SK-N-SH (cell line): ENCODE measurements at regions not wholly inside any gene's neighbourhood (a gene's known extent, or its start where the extent isn't known, plus 50 kb on each side); places are given as distances from the start of the nearest gene placed in this dataset.

Experiments
- CTCF ChIA-PET: fragments of 300-600, 350-600 bp; formaldehyde crosslinking; extraction: SDS; loops from one replicate; lab custom pipeline; 2021; lab: Yijun Ruan, JAX
- POLR2A ChIA-PET: fragments of 350-600 bp; sonication (Branson Sonifier 250); formaldehyde crosslinking; extraction: SDS; loops from one replicate; lab custom pipeline; 2020; ENCODE audit warnings: antibody characterized with exemption, inconsistent platforms; lab: Yijun Ruan, JAX
- DNase-seq: peaks from one replicate; pipeline ENCODE4 v3.0.0; 2012
- H2AFZ ChIP-seq: fragments of 200-600 bp; sonication (generic); 2 replicates; pipeline ENCODE4 v1.8.1; 2016; ENCODE audit warnings: antibody characterized with exemption, mild to moderate bottlenecking, low read depth
- H3F3A ChIP-seq: fragments of 200-600 bp; sonication (generic); replicated peaks from 2 replicates; pipeline ENCODE3; 2016; ENCODE audit warnings: antibody characterized with exemption, mild to moderate bottlenecking; ENCODE audit not compliant: insufficient read depth
- H3K27ac ChIP-seq, 2 experiments: fragments of 200-500 bp in 1 of 2; fragments of 200-600 bp in 1 of 2; sonication (Bioruptor generic) in 1 of 2; sonication (generic), shearing (Covaris generic) in 1 of 2; 2 replicates each; pipeline versions ENCODE4 v1.5.1 to v1.6.1; 2014 to 2016; ENCODE audit warnings: low read depth in 2 of 2, inconsistent platforms in 1 of 2, low read length in 1 of 2, mild to moderate bottlenecking in 1 of 2, mixed read lengths in 1 of 2
- H3K27me3 ChIP-seq: fragments of 200-600 bp; sonication (generic), shearing (Covaris generic); 2 replicates; pipeline ENCODE4 v1.6.1; 2016; ENCODE audit warnings: mixed run types; ENCODE audit not compliant: insufficient read depth
- H3K36me3 ChIP-seq, 2 experiments: fragments of 200-500 bp in 1 of 2; fragments of 200-600 bp in 1 of 2; sonication (Bioruptor generic) in 1 of 2; sonication (generic) in 1 of 2; replicated peaks in 1 of 2; 2 replicates each; pipeline versions ENCODE3 to v1.5.1; 2014 to 2016; ENCODE audit warnings: low read length in 1 of 2, mild to moderate bottlenecking in 1 of 2; ENCODE audit not compliant: insufficient read depth in 2 of 2, control insufficient read depth in 1 of 2
- H3K4me1 ChIP-seq, 2 experiments: fragments of 200-500 bp in 1 of 2; fragments of 200-600 bp in 1 of 2; sonication (Bioruptor generic) in 1 of 2; sonication (generic), shearing (Covaris generic) in 1 of 2; 2 replicates each; pipeline versions ENCODE4 v1.5.1 to v1.6.1; 2014 to 2016; ENCODE audit warnings: low read depth in 1 of 2, low read length in 1 of 2, mixed run types in 1 of 2; ENCODE audit not compliant: insufficient read depth in 2 of 2, control insufficient read depth in 1 of 2
- H3K4me2 ChIP-seq: fragments of 200-600 bp; sonication (generic), shearing (Covaris generic); 2 replicates; pipeline ENCODE4 v1.6.1; 2017; ENCODE audit warnings: mixed run types
- H3K4me3 ChIP-seq, 2 experiments: fragments of 200-500 bp in 1 of 2; fragments of 200-600 bp in 1 of 2; sonication (Bioruptor generic) in 1 of 2; sonication (generic), shearing (Covaris generic) in 1 of 2; 2 replicates each; pipeline versions ENCODE4 v1.5.1 to v1.8.1; 2014 to 2016; ENCODE audit warnings: low read depth in 2 of 2, inconsistent platforms in 1 of 2, low read length in 1 of 2, mild to moderate bottlenecking in 1 of 2, mixed read lengths in 1 of 2, moderate library complexity in 1 of 2
- H3K79me2 ChIP-seq: fragments of 200-600 bp; sonication (generic); 2 replicates; pipeline ENCODE4 v1.8.1; 2017; ENCODE audit warnings: mild to moderate bottlenecking; ENCODE audit not compliant: insufficient read depth
- H3K9ac ChIP-seq: fragments of 200-600 bp; sonication (generic); 2 replicates; pipeline ENCODE4 v1.6.1; 2017; ENCODE audit warnings: mixed run types
- H3K9me2 ChIP-seq: fragments of 200-600 bp; sonication (generic); 2 replicates; pipeline ENCODE4 v1.6.1; 2017; ENCODE audit warnings: mixed run types
- H3K9me3 ChIP-seq: fragments of 200-600 bp; sonication (generic); 2 replicates; pipeline ENCODE4 v1.6.1; 2017; ENCODE audit warnings: mixed run types, mild to moderate bottlenecking, moderate library complexity
- H4K20me1 ChIP-seq: fragments of 200-600 bp; sonication (generic); 2 replicates; pipeline ENCODE4 v1.6.1; 2017; ENCODE audit warnings: mild to moderate bottlenecking, mixed run types; ENCODE audit not compliant: insufficient read depth
- CHD2 ChIP-seq: fragments of 150-350 bp; IDR thresholded peaks from 2 replicates; pipeline ENCODE4 v1.6.1; 2018; ENCODE audit warnings: low read length; ENCODE audit not compliant: partially characterized antibody
- CTCF ChIP-seq: fragments of 200-600 bp; sonication (generic); IDR thresholded peaks from 2 replicates; pipeline ENCODE4 v1.6.1; 2017; ENCODE audit warnings: antibody characterized with exemption, mild to moderate bottlenecking, moderate library complexity
- EP300 ChIP-seq, 2 experiments: IDR thresholded peaks; 2 replicates each; pipeline versions ENCODE4 v1.4.0 to v1.6.1; 2012; ENCODE audit warnings: borderline replicate concordance in 1 of 2, low read depth in 1 of 2, low read length in 1 of 2
- EZH2phosphoT487 ChIP-seq: fragments of 200-600 bp; sonication (generic); IDR thresholded peaks from 2 replicates; pipeline ENCODE4 v1.6.1; 2017; ENCODE audit warnings: low read depth, mixed run types, mild to moderate bottlenecking, antibody characterized with exemption, moderate library complexity, borderline replicate concordance
- FOSL2 ChIP-seq: IDR thresholded peaks from 2 replicates; pipeline ENCODE4 v1.4.0; 2012; ENCODE audit warnings: low read depth, mild to moderate bottlenecking, moderate library complexity, borderline replicate concordance
- FOXJ3 ChIP-seq: sonication (generic); formaldehyde crosslinking; IDR thresholded peaks from 2 replicates; pipeline ENCODE4 v1.5.1; 2020; ENCODE audit warnings: mild to moderate bottlenecking, missing genetic modification reagents
- FOXM1 ChIP-seq: IDR thresholded peaks from 2 replicates; pipeline ENCODE4 v1.4.0; 2012; ENCODE audit warnings: low read depth, mild to moderate bottlenecking
- GATA2 ChIP-seq: sonication (generic); formaldehyde crosslinking; IDR thresholded peaks from 2 replicates; pipeline ENCODE4 v1.5.0; 2020; ENCODE audit warnings: mild to moderate bottlenecking, missing genetic modification reagents
- JUND ChIP-seq: IDR thresholded peaks from 2 replicates; pipeline ENCODE4 v1.4.0; 2012
- NRF1 ChIP-seq: IDR thresholded peaks from 2 replicates; pipeline ENCODE4 v1.6.1; 2012; ENCODE audit warnings: low read depth, mild to moderate bottlenecking, low read length
- PBX3 ChIP-seq: IDR thresholded peaks from 2 replicates; pipeline ENCODE4; 2012
- POLR2AphosphoS5 ChIP-seq: IDR thresholded peaks from 2 replicates; pipeline ENCODE4 v1.6.1; 2012; ENCODE audit warnings: low read depth, low read length
- RAD21 ChIP-seq: IDR thresholded peaks from 2 replicates; pipeline ENCODE4 v1.6.1; 2012; ENCODE audit warnings: mild to moderate bottlenecking, low read length
- REST ChIP-seq: IDR thresholded peaks from 2 replicates; pipeline ENCODE4 v1.6.1; 2012; ENCODE audit warnings: mild to moderate bottlenecking, low read depth, low read length, moderate library complexity
- RXRA ChIP-seq: IDR thresholded peaks from 2 replicates; pipeline ENCODE4 v1.4.0; 2012; ENCODE audit warnings: low read depth, mild to moderate bottlenecking, borderline replicate concordance
- SIN3A ChIP-seq: IDR thresholded peaks from 2 replicates; pipeline ENCODE4 v1.6.1; 2012; ENCODE audit warnings: low read depth, mild to moderate bottlenecking, low read length, moderate library complexity, borderline replicate concordance
- TAF1 ChIP-seq: IDR thresholded peaks from 2 replicates; pipeline ENCODE4 v1.6.1; 2012; ENCODE audit warnings: low read depth, mild to moderate bottlenecking, low read length, moderate library complexity, borderline replicate concordance
- TCF12 ChIP-seq: IDR thresholded peaks from 2 replicates; pipeline ENCODE4 v1.4.0; 2012
- ZBTB33 ChIP-seq: IDR thresholded peaks from 2 replicates; pipeline ENCODE4 v1.4.0; 2012; ENCODE audit warnings: low read depth, borderline replicate concordance
- WGBS: methylation state at CpG from one replicate; pipeline ENCODE4 v1.1.6; 2017; ENCODE audit warnings: low lambda C conversion rate; 5-methylcytosine and 5-hydroxymethylcytosine counted together
- TF ChIP-seq, protein P1 (sequence below): fragments of 150-350 bp; IDR thresholded peaks from 2 replicates; pipeline ENCODE4 v1.6.1; 2017; ENCODE audit warnings: antibody characterized with exemption, low read length, low read depth, borderline replicate concordance

DNA sequence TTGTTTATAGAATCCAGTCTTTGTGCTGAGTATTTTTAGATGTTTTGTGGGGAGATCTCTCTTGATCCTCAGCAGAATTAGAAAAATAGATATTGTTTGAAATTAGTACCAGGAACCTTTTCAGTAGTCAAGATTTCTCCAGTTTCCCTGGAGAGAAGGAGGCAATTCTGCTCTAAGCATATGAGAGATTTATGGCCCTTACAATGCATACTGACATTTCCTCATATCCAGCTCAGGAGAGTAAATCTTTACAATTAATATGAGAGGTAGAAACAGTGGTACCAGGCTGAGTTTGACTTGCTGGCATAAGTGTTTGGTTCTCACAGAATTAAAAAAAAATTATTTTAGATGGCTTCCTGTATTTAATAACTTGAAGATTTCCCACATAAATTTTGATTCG, 239.1 kb upstream of the SGO1 start:
- Histone ChIP-seq H2AFZ (no peak overlapping the region), H4K20me1 (no peaks in the 10 kb centered on the region), H3K79me2 (no peaks in the 10 kb centered on the region), H3K36me3 (no peaks in the 10 kb centered on the region), H3K9me2 (no peaks in the 10 kb centered on the region), H3K27ac (no peak overlapping the region), H3F3A (no peaks in the 10 kb centered on the region), H3K9me3 (no peaks in the 10 kb centered on the region), H3K4me1 (no peaks in the 10 kb centered on the region), H3K4me3 (no peak overlapping the region)
- POLR2A ChIA-PET, result no interaction called here
- CTCF ChIA-PET, result interaction anchor here (0.6 kb wide), 1 partner anchor 66 kb away, joined by 3 read pairs; no protein-coding TSS in a partner anchor
- 29% methylated on average over 1 of the region's 1 CpG for WGBS
- TF ChIP-seq TAF1 (no peak), PBX3 (no peak), FOSL2 (no peak), CHD2 (no peak), EP300 (IDR thresholded peaks at IDR 0.05; ENCODE audit: borderline replicate concordance in 1 of 2, low read depth in 1 of 2, low read length in 1 of 2) (no peak), RAD21 (no peak), CTCF (no peak), RXRA (no peak), EZH2phosphoT487 (no peak), TCF12 (no peak), ZBTB33 (no peak), FOXM1 (no peak), REST (no peak), NRF1 (no peak), GATA2 (CRISPR knock-in tag) (no peak), POLR2AphosphoS5 (no peak), JUND (no peak), FOXJ3 (CRISPR knock-in tag) (no peak), SIN3A (no peak)
- TF ChIP-seq, protein P1, sequence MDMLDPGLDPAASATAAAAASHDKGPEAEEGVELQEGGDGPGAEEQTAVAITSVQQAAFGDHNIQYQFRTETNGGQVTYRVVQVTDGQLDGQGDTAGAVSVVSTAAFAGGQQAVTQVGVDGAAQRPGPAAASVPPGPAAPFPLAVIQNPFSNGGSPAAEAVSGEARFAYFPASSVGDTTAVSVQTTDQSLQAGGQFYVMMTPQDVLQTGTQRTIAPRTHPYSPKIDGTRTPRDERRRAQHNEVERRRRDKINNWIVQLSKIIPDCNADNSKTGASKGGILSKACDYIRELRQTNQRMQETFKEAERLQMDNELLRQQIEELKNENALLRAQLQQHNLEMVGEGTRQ, result no peak
- TF ChIP-seq, all 33 proteins: peak for 0
- Histone ChIP-seq H3K27me3 (no peaks in the 10 kb centered on the region), H3K4me2 (no peak overlapping the region), H3K9ac (no peak overlapping the region)
- DNase-seq, result no peak
